ENCODE measurements at regions not wholly inside any gene's neighbourhood (a gene's known extent, or its start where the extent isn't known, plus 50 kb on each side); places are given as distances from the start of the nearest gene placed in this dataset.

DNA sequence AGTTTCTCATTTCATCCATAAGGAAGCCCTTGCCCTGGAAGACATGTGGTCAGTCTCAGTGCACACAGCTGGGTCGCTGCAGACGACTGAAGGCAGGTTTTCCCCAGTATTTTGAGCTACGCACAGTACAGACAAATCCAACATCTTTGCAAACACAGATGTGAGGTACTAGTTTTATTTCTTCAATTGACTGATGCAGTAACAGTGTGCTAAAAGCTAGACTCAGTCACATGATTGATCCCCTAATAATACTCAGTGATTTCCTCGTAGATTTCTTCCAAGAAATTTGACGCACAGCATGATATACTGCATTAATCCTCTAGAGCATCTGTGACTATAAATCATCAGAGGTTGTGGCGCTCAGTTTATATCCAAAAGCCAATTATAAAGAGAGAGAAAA is 346.1 kb downstream of the DIRAS2 start:
- no peak overlapping the region for H4K8ac ChIP-seq (ENCODE audit: low read depth, low read length)
- no peaks in the 10 kb centered on the region for H3K27me3 ChIP-seq (ENCODE audit: insufficient read depth, low read length)
- no peak overlapping the region for H3K4me3 ChIP-seq (ENCODE audit: low read depth, low read length)
- H3K79me1 ChIP-seq (ENCODE audit: low read length), result no peaks in the 10 kb centered on the region
- H3K18ac ChIP-seq (ENCODE audit: low read length), result no peak overlapping the region
- H3K79me2 ChIP-seq (ENCODE audit: control insufficient read depth, insufficient read depth, low read length, poor library complexity), result no peaks in the 10 kb centered on the region
- no peaks in the 10 kb centered on the region for H3K4me1 ChIP-seq (ENCODE audit: control insufficient read depth in 1 of 2, insufficient read depth in 2 of 2, low read length in 2 of 2)
- H3K14ac ChIP-seq (ENCODE audit: low read length), result no peak overlapping the region
- H2BK12ac ChIP-seq (ENCODE audit: low read length), result no peak overlapping the region
- H3K36me3 ChIP-seq (ENCODE audit: control insufficient read depth in 1 of 2, insufficient read depth in 2 of 2, low read length in 2 of 2), result no peaks in the 10 kb centered on the region
- no peak overlapping the region for H3K4ac ChIP-seq (ENCODE audit: low read depth, low read length)
- H2BK5ac ChIP-seq (ENCODE audit: low read depth, low read length, poor library complexity), result no peak overlapping the region
- H4K91ac ChIP-seq (ENCODE audit: low read depth, low read length), result no peak overlapping the region
- H2AK5ac ChIP-seq (ENCODE audit: low read length), result no peak overlapping the region
- WGBS (ENCODE audit: extremely low coverage, insufficient coverage, insufficient read length), result no CpG with 5 or more reads among the region's 6 CpGs
- no peak for DNase-seq
- H3K4me2 ChIP-seq (ENCODE audit: low read length), result no peak overlapping the region
- no peak overlapping the region for H3K9ac ChIP-seq (ENCODE audit: low read length)
- H4K12ac ChIP-seq (ENCODE audit: low read depth, low read length), result no peak overlapping the region
- no peak overlapping the region for H3K27ac ChIP-seq (ENCODE audit: low read depth, low read length)
- H2BK120ac ChIP-seq (ENCODE audit: insufficient read depth, low read length, poor library complexity), result no peak overlapping the region
- H3K23ac ChIP-seq (ENCODE audit: low read length), result no peak overlapping the region
- no peak overlapping the region for H2AFZ ChIP-seq (ENCODE audit: insufficient read depth, low read length, poor library complexity)
- H3K9me3 ChIP-seq (ENCODE audit: insufficient read depth, low read depth, low read length), result no peaks in the 10 kb centered on the region

- no CpG with 5 or more reads among the region's 5 CpGs for WGBS (ENCODE audit: extremely low coverage, insufficient coverage, insufficient read length)
- H3K4me1 ChIP-seq (ENCODE audit: control insufficient read depth in 1 of 2, insufficient read depth in 2 of 2, low read length in 2 of 2), result no peaks in the 10 kb centered on the region
- no peak overlapping the region for H3K23ac ChIP-seq (ENCODE audit: low read length)
- H3K36me3 ChIP-seq (ENCODE audit: control insufficient read depth in 1 of 2, insufficient read depth in 2 of 2, low read length in 2 of 2), result no peaks in the 10 kb centered on the region
- H3K4me2 ChIP-seq (ENCODE audit: low read length), result no peak overlapping the region
- H2AK5ac ChIP-seq (ENCODE audit: low read length), result no peak overlapping the region
- no peak overlapping the region for H2AFZ ChIP-seq (ENCODE audit: insufficient read depth, low read length, poor library complexity)
- no peaks in the 10 kb centered on the region for H3K27me3 ChIP-seq (ENCODE audit: insufficient read depth, low read length)
- no peak overlapping the region for H2BK120ac ChIP-seq (ENCODE audit: insufficient read depth, low read length, poor library complexity)
- H4K8ac ChIP-seq (ENCODE audit: low read depth, low read length), result no peak overlapping the region
- no peak overlapping the region for H3K27ac ChIP-seq (ENCODE audit: low read depth, low read length)
- H2BK5ac ChIP-seq (ENCODE audit: low read depth, low read length, poor library complexity), result no peak overlapping the region
- no peak overlapping the region for H3K4me3 ChIP-seq (ENCODE audit: low read depth, low read length)
- no peak overlapping the region for H3K14ac ChIP-seq (ENCODE audit: low read length)
- H3K9ac ChIP-seq (ENCODE audit: low read length), result no peak overlapping the region
- no peaks in the 10 kb centered on the region for H3K79me2 ChIP-seq (ENCODE audit: control insufficient read depth, insufficient read depth, low read length, poor library complexity)
- no peaks in the 10 kb centered on the region for H3K79me1 ChIP-seq (ENCODE audit: low read length)
- no peaks in the 10 kb centered on the region for H3K9me3 ChIP-seq (ENCODE audit: insufficient read depth, low read depth, low read length)
- H3K4ac ChIP-seq (ENCODE audit: low read depth, low read length), result no peak overlapping the region
- H3K18ac ChIP-seq (ENCODE audit: low read length), result no peak overlapping the region
- no peak overlapping the region for H2BK12ac ChIP-seq (ENCODE audit: low read length)
- H4K91ac ChIP-seq (ENCODE audit: low read depth, low read length), result no peak overlapping the region
- no peak overlapping the region for H4K12ac ChIP-seq (ENCODE audit: low read depth, low read length)
- no peak for DNase-seq
Observed at GRCh38 chr9:90299968-90300367, 342.7 kb downstream of the DIRAS2 start.

DNA sequence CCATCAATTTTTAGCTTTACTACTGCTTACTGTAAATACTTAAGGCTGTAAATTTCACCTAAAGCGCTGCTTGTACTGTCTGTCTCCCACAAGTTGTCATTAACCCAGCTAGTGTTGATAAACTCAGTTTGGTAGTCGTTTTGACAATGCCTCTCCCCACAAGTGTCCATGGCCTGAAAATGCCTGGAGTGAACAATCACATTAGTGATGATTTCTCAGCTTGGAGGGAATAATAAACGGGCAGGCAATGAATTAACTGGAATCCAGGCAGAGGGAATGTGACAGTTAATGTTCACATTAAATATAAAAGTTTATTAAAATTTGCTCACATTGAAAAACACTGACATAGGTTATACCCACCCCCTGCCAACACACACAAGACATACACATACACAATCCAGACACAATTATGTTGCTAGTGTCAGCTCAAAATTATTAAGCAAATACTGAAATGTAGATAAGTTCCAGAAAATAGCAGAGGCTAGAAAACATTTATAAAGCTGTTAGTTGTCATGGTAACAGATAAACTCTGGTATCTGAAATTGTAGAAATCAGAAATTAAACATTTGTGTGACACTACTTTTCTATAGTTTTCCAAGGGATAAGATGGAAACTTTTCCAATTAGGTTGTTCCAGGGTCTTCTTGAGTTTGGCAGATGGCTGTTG is 341.9 kb downstream of the DIRAS2 start:
- Histone ChIP-seq H3K4me1 (ENCODE audit: control insufficient read depth in 1 of 2, insufficient read depth in 2 of 2, low read length in 2 of 2) (no peaks in the 10 kb centered on the region), H3K4me2 (ENCODE audit: low read length) (no peak overlapping the region), H2BK12ac (ENCODE audit: low read length) (no peak overlapping the region), H2BK5ac (ENCODE audit: low read depth, low read length, poor library complexity) (no peak overlapping the region), H4K12ac (ENCODE audit: low read depth, low read length) (no peak overlapping the region), H3K9me3 (ENCODE audit: insufficient read depth, low read depth, low read length) (no peaks in the 10 kb centered on the region), H3K27ac (ENCODE audit: low read depth, low read length) (no peak overlapping the region), H3K9ac (ENCODE audit: low read length) (no peak overlapping the region), H3K23ac (ENCODE audit: low read length) (no peak overlapping the region), H4K8ac (ENCODE audit: low read depth, low read length) (no peak overlapping the region), H2AK5ac (ENCODE audit: low read length) (no peak overlapping the region), H3K79me1 (ENCODE audit: low read length) (no peaks in the 10 kb centered on the region), H3K4ac (ENCODE audit: low read depth, low read length) (no peak overlapping the region), H2BK120ac (ENCODE audit: insufficient read depth, low read length, poor library complexity) (no peak overlapping the region), H3K14ac (ENCODE audit: low read length) (no peak overlapping the region), H2AFZ (ENCODE audit: insufficient read depth, low read length, poor library complexity) (no peak overlapping the region), H3K18ac (ENCODE audit: low read length) (no peak overlapping the region), H4K91ac (ENCODE audit: low read depth, low read length) (no peak overlapping the region), H3K4me3 (ENCODE audit: low read depth, low read length) (no peak overlapping the region), H3K27me3 (ENCODE audit: insufficient read depth, low read length) (no peaks in the 10 kb centered on the region), H3K79me2 (ENCODE audit: control insufficient read depth, insufficient read depth, low read length, poor library complexity) (no peaks in the 10 kb centered on the region), H3K36me3 (ENCODE audit: control insufficient read depth in 1 of 2, insufficient read depth in 2 of 2, low read length in 2 of 2) (no peaks in the 10 kb centered on the region)
- no CpG with 5 or more reads among the region's 3 CpGs for WGBS (ENCODE audit: extremely low coverage, insufficient coverage, insufficient read length)
- DNase-seq, result peak in 1 of 2 donors; percentile 5

DNA sequence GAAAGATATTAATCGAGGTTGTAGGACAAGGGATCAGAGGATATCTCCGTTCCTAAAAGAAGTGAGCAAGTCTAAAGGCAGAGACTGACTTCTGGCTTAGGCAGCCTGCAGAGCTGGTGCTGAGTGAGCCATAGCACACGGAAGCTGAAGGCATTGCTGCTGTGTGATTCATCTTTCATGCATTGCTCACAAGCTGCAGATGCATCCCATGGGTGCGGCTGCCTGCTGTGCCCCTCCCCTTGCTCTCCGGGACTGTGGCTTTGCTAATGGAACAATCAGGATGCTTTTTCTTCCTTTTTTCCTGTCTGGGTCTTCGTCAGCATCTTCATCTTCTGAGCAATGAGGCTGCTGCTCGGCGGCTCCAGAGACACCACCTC is 341.4 kb downstream of the DIRAS2 start:
- H4K8ac ChIP-seq (ENCODE audit: low read depth, low read length), result no peak overlapping the region
- H2AK5ac ChIP-seq (ENCODE audit: low read length), result no peak overlapping the region
- H3K4me2 ChIP-seq (ENCODE audit: low read length), result no peak overlapping the region
- DNase-seq, result peak; percentile 91 to 92
- H3K23ac ChIP-seq (ENCODE audit: low read length), result no peak overlapping the region
- no peaks in the 10 kb centered on the region for H3K36me3 ChIP-seq (ENCODE audit: control insufficient read depth in 1 of 2, insufficient read depth in 2 of 2, low read length in 2 of 2)
- no peak overlapping the region for H2BK5ac ChIP-seq (ENCODE audit: low read depth, low read length, poor library complexity)
- H3K79me1 ChIP-seq (ENCODE audit: low read length), result no peaks in the 10 kb centered on the region
- H2AFZ ChIP-seq (ENCODE audit: insufficient read depth, low read length, poor library complexity), result no peak overlapping the region
- H3K14ac ChIP-seq (ENCODE audit: low read length), result no peak overlapping the region
- no peaks in the 10 kb centered on the region for H3K79me2 ChIP-seq (ENCODE audit: control insufficient read depth, insufficient read depth, low read length, poor library complexity)
- no CpG with 5 or more reads among the region's 8 CpGs for WGBS (ENCODE audit: extremely low coverage, insufficient coverage, insufficient read length)
- no peak overlapping the region for H3K4me3 ChIP-seq (ENCODE audit: low read depth, low read length)
- no peak overlapping the region for H3K9ac ChIP-seq (ENCODE audit: low read length)
- H3K27ac ChIP-seq (ENCODE audit: low read depth, low read length), result no peak overlapping the region
- H3K9me3 ChIP-seq (ENCODE audit: insufficient read depth, low read depth, low read length), result no peaks in the 10 kb centered on the region
- H4K12ac ChIP-seq (ENCODE audit: low read depth, low read length), result no peak overlapping the region
- no peak overlapping the region for H3K4ac ChIP-seq (ENCODE audit: low read depth, low read length)
- H2BK120ac ChIP-seq (ENCODE audit: insufficient read depth, low read length, poor library complexity), result no peak overlapping the region
- no peak overlapping the region for H4K91ac ChIP-seq (ENCODE audit: low read depth, low read length)
- no peak overlapping the region for H3K18ac ChIP-seq (ENCODE audit: low read length)
- no peak overlapping the region for H2BK12ac ChIP-seq (ENCODE audit: low read length)
- H3K27me3 ChIP-seq (ENCODE audit: insufficient read depth, low read length), result no peaks in the 10 kb centered on the region
- H3K4me1 ChIP-seq (ENCODE audit: control insufficient read depth in 1 of 2, insufficient read depth in 2 of 2, low read length in 2 of 2), result no peaks in the 10 kb centered on the region
